Mammary epithelial cell (primary cell): ENCODE measurements at regions not wholly inside any gene's neighbourhood (a gene's known extent, or its start where the extent isn't known, plus 50 kb on each side); places are given as distances from the start of the nearest gene placed in this dataset.

Experiments
- EZH2 ChIP-seq: IDR thresholded peaks from 2 replicates; pipeline ENCODE4 v1.6.1; 2012; ENCODE audit warnings: low read length, inconsistent platforms, borderline replicate concordance
- TF ChIP-seq, protein P1 (sequence below), 2 donors: IDR thresholded peaks in 1 of 2; conservative IDR thresholded peaks in 1 of 2; 2 replicates each; pipeline ENCODE4 v1.5.1; 2011 to 2012; ENCODE audit warnings: inconsistent platforms in 2 of 2, low read length in 2 of 2, mild to moderate bottlenecking in 2 of 2, control low read depth in 1 of 2, low read depth in 1 of 2; ENCODE audit not compliant: insufficient read depth in 1 of 2; ENCODE audit errors: extremely low read depth in 1 of 2

- TF ChIP-seq, protein P1, sequence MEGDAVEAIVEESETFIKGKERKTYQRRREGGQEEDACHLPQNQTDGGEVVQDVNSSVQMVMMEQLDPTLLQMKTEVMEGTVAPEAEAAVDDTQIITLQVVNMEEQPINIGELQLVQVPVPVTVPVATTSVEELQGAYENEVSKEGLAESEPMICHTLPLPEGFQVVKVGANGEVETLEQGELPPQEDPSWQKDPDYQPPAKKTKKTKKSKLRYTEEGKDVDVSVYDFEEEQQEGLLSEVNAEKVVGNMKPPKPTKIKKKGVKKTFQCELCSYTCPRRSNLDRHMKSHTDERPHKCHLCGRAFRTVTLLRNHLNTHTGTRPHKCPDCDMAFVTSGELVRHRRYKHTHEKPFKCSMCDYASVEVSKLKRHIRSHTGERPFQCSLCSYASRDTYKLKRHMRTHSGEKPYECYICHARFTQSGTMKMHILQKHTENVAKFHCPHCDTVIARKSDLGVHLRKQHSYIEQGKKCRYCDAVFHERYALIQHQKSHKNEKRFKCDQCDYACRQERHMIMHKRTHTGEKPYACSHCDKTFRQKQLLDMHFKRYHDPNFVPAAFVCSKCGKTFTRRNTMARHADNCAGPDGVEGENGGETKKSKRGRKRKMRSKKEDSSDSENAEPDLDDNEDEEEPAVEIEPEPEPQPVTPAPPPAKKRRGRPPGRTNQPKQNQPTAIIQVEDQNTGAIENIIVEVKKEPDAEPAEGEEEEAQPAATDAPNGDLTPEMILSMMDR (conservative IDR thresholded peaks at IDR 0.05 in 1 of 2, IDR thresholded peaks at IDR 0.05 in 1 of 2; ENCODE audit: extremely low read depth in 1 of 2, insufficient read depth in 1 of 2, low read depth in 1 of 2, low read length in 2 of 2) = no peak
- TF ChIP-seq EZH2 = no peak
Observed at GRCh38 chr13:90954605-90955195, 392.8 kb upstream of the MIR17HG start.
